Muscle of leg (tissue), 3 donors: ENCODE measurements at regions not wholly inside any gene's neighbourhood (a gene's known extent, or its start where the extent isn't known, plus 50 kb on each side); places are given as distances from the start of the nearest gene placed in this dataset.
A peak's percentile ranks its signal among the peaks of the same experiment; 100 is the strongest.

ENCODE experiments used
- DNase-seq: peaks from one replicate; pipeline ENCODE4 v3.0.0; 2013
- H3K27ac ChIP-seq: one replicate; pipeline ENCODE4 v1.5.1; 2013; ENCODE audit warnings: mild to moderate bottlenecking, low read length, control low read depth
- H3K27me3 ChIP-seq: one replicate; pipeline ENCODE4 v1.6.1; 2013; ENCODE audit warnings: low read length; ENCODE audit not compliant: control insufficient read depth, insufficient read depth
- H3K36me3 ChIP-seq: one replicate; pipeline ENCODE4 v1.6.1; 2013; ENCODE audit warnings: low read length; ENCODE audit not compliant: control insufficient read depth, insufficient read depth
- H3K4me1 ChIP-seq: one replicate; pipeline ENCODE4 v1.6.1; 2013; ENCODE audit warnings: low read length; ENCODE audit not compliant: control insufficient read depth, insufficient read depth
- H3K4me3 ChIP-seq: one replicate; pipeline ENCODE4 v1.5.1; 2013; ENCODE audit warnings: low read length, control low read depth
- H3K9me3 ChIP-seq: replicated peaks from 2 replicates; pipeline ENCODE4 v1.6.1; 2013; ENCODE audit warnings: low read depth, low read length; ENCODE audit not compliant: control insufficient read depth
- WGBS: methylation state at CpG from one replicate; pipeline ENCODE4 v1.1.5; 2013; ENCODE audit warnings: missing lambda C conversion rate; ENCODE audit not compliant: insufficient coverage; 5-methylcytosine and 5-hydroxymethylcytosine counted together

- DNase-seq = peak; percentile 7
- Histone ChIP-seq H3K27ac (no peak overlapping the region), H3K27me3 (no peaks in the 10 kb centered on the region), H3K9me3 (no peaks in the 10 kb centered on the region), H3K36me3 (no peaks in the 10 kb centered on the region), H3K4me3 (no peak overlapping the region), H3K4me1 (no peaks in the 10 kb centered on the region)
- WGBS = no CpG with 5 or more reads among the region's 3 CpGs
Observed at GRCh38 chr6:91744566-91744965, 1157.7 kb upstream of the MAP3K7 start.

GRCh38 chr6:91743756-91744155, 1156.9 kb upstream of the MAP3K7 start:
- WGBS = no CpG with 5 or more reads among the region's 2 CpGs
- H3K36me3 ChIP-seq = no peaks in the 10 kb centered on the region
- no peaks in the 10 kb centered on the region for H3K9me3 ChIP-seq
- no peak overlapping the region for H3K4me3 ChIP-seq
- peak; percentile 3 for DNase-seq
- no peak overlapping the region for H3K27ac ChIP-seq
- no peaks in the 10 kb centered on the region for H3K27me3 ChIP-seq
- no peaks in the 10 kb centered on the region for H3K4me1 ChIP-seq

DNA sequence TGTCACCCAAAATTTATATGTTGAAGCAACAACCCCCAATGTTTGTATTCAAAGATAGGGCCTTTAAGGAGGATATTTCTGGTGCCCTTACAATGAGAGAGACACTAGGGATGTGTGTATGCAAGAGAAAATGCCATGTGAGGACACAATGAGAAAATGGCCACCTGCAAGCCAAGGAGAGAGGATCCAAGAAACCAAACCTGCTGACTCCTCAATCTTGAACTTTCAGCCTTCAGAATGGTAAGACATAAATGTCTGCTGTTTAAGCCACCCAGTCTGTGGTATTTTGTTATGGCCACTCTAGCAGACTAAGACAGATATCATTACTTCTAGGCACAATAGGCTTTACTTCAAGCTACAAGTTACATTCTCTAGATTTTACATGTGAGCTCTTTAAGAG, 1145.1 kb upstream of the MAP3K7 start:
- no peak for DNase-seq
- H3K4me1 ChIP-seq = no peaks in the 10 kb centered on the region
- no peaks in the 10 kb centered on the region for H3K36me3 ChIP-seq
- no peaks in the 10 kb centered on the region for H3K27me3 ChIP-seq
- H3K9me3 ChIP-seq = no peaks in the 10 kb centered on the region
- H3K27ac ChIP-seq = no peak overlapping the region
- H3K4me3 ChIP-seq = no peak overlapping the region

DNA sequence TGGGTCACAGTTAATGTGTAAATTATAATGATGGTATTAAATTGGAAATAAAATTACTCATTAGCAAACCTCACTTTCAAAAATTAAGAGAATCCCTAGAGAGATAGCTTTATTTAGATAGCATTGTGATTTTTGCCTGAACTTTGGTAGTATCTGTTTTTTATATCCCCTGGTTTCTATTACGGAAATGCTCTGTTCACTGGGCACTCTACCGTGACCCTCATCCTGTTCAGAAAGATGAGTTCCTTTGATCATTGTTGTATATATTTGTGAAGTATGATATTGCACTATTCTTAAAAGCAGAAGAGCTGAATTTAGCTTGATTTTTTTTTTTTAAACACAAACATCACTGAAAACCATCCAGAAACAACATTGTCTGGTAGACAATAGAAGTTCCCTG, 1143.8 kb upstream of the MAP3K7 start:
- WGBS = no CpG with 5 or more reads among the region's 2 CpGs
- H3K9me3 ChIP-seq = no peaks in the 10 kb centered on the region
- H3K27me3 ChIP-seq = no peaks in the 10 kb centered on the region
- no peak overlapping the region for H3K4me3 ChIP-seq
- no peaks in the 10 kb centered on the region for H3K4me1 ChIP-seq
- no peaks in the 10 kb centered on the region for H3K36me3 ChIP-seq
- DNase-seq = no peak
- H3K27ac ChIP-seq = no peak overlapping the region

- WGBS = no CpG with 5 or more reads among the region's 1 CpG
- Histone ChIP-seq H3K27ac (no peak overlapping the region), H3K4me1 (no peaks in the 10 kb centered on the region), H3K36me3 (no peaks in the 10 kb centered on the region), H3K27me3 (no peaks in the 10 kb centered on the region), H3K4me3 (no peak overlapping the region), H3K9me3 (no peaks in the 10 kb centered on the region)
- peak; percentile 4 for DNase-seq
Observed at GRCh38 chr6:91720324-91720723, 1133.5 kb upstream of the MAP3K7 start.

DNA sequence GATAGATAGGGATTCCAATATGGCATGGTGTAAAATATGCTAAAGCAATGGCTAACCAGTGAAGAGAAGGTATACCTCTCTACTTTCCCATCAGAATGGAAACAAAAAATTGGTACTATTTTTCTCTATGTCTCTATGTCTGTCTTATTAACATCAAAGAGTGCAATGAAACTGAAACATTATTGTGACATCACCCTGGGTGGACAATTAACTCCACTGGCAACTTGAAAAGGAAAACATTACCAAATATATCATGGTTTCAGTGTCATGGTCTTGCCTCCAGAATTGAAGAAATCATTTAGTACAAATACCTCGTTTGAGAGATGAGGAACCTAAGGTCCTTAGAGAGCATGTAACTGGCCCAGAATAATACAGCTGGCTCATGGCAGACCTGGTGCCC, 1132.5 kb upstream of the MAP3K7 start:
- Histone ChIP-seq H3K27ac (no peak overlapping the region), H3K4me3 (no peak overlapping the region), H3K36me3 (no peaks in the 10 kb centered on the region), H3K27me3 (no peaks in the 10 kb centered on the region), H3K9me3 (no peaks in the 10 kb centered on the region), H3K4me1 (no peaks in the 10 kb centered on the region)
- 43% methylated on average over 1 of the region's 1 CpG for WGBS
- no peak for DNase-seq

DNA sequence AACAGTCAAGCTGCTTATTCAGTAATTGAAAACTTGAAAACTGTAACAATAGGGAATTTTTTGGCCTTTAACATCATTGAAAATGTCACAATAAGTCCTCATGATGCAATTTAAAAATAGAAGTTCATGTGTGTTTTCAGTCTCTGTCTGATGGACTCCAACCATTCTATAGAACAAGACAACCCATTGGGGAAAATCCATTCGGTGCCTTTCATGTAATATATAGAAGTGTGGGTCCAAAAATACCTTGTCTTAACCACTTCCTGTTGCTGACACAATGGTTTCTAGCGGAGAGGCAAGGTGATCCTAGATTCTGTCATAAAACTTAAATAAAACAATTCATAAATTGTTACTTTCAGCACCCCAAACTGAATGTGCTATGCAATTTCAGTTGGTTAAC, 1131.3 kb upstream of the MAP3K7 start:
- Histone ChIP-seq H3K4me1 (no peaks in the 10 kb centered on the region), H3K9me3 (no peaks in the 10 kb centered on the region), H3K27ac (no peak overlapping the region), H3K27me3 (no peaks in the 10 kb centered on the region), H3K36me3 (no peaks in the 10 kb centered on the region), H3K4me3 (no peak overlapping the region)
- no CpG with 5 or more reads among the region's 2 CpGs for WGBS
- DNase-seq = no peak

- Histone ChIP-seq H3K27me3 (no peaks in the 10 kb centered on the region), H3K36me3 (no peaks in the 10 kb centered on the region), H3K4me1 (no peaks in the 10 kb centered on the region), H3K4me3 (no peak overlapping the region), H3K27ac (no peak overlapping the region), H3K9me3 (no peaks in the 10 kb centered on the region)
- no peak for DNase-seq
Observed at GRCh38 chr6:91717094-91717493, 1130.2 kb upstream of the MAP3K7 start.

GRCh38 chr6:91716361-91716760, 1129.5 kb upstream of the MAP3K7 start:
- no peaks in the 10 kb centered on the region for H3K27me3 ChIP-seq
- WGBS = no CpG with 5 or more reads among the region's 3 CpGs
- no peaks in the 10 kb centered on the region for H3K4me1 ChIP-seq
- H3K27ac ChIP-seq = no peak overlapping the region
- no peak for DNase-seq
- no peak overlapping the region for H3K4me3 ChIP-seq
- no peaks in the 10 kb centered on the region for H3K9me3 ChIP-seq
- H3K36me3 ChIP-seq = no peaks in the 10 kb centered on the region

GRCh38 chr6:91715171-91715805, 1128.4 kb upstream of the MAP3K7 start:
- Histone ChIP-seq H3K4me1 (no peaks in the 10 kb centered on the region), H3K27ac (no peak overlapping the region), H3K4me3 (no peak overlapping the region), H3K27me3 (no peaks in the 10 kb centered on the region), H3K9me3 (no peaks in the 10 kb centered on the region), H3K36me3 (no peaks in the 10 kb centered on the region)
- no peak for DNase-seq
- WGBS = 99% methylated on average over 7 of the region's 11 CpGs

DNA sequence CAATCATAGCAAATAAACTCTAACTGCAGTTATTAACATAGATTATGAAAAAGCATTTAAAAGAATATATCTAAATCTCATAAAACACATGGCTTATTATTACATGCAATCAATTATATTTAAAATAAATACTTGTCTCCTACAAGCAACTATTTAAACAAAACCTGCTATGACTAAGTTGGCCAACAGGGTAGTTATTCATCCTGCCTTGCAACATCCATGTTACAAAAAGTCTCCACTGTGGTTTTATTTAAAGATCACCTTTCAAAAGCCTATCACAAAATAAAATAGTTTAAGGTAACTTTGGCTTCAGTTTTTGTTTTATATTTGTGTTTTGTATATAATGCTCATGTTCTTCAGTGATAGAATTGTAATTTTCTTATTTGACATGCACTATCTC, 1127.0 kb upstream of the MAP3K7 start:
- Histone ChIP-seq H3K27me3 (no peaks in the 10 kb centered on the region), H3K9me3 (no peaks in the 10 kb centered on the region), H3K4me3 (no peak overlapping the region), H3K27ac (no peak overlapping the region), H3K36me3 (no peaks in the 10 kb centered on the region), H3K4me1 (no peaks in the 10 kb centered on the region)
- DNase-seq = no peak
